ENCODE measurements at regions not wholly inside any gene's neighbourhood (a gene's known extent, or its start where the extent isn't known, plus 50 kb on each side); places are given as distances from the start of the nearest gene placed in this dataset.

GRCh38 chr12:111105294-111105693 lies 184.9 kb upstream of the MYL2 start:
- no peaks in the 10 kb centered on the region for H3K9me3 Mint-ChIP-seq
- ATAC-seq (no peak), DNase-seq (ENCODE audit: low spot score in 2 of 2) (no peak)
- H3K27ac Mint-ChIP-seq, result no peak overlapping the region
- H3K4me1 Mint-ChIP-seq, result no peaks in the 10 kb centered on the region
- H3K36me3 Mint-ChIP-seq, result no peaks in the 10 kb centered on the region
- no peak overlapping the region for H3K4me3 Mint-ChIP-seq

- Mint-ChIP-seq H3K36me3 (no peaks in the 10 kb centered on the region), H3K9me3 (no peaks in the 10 kb centered on the region), H3K4me3 (no peak overlapping the region), H3K4me1 (peaks cover 9% of the 10 kb centered on the region), H3K27ac (no peak overlapping the region)
- no peak for DNase-seq (ENCODE audit: low spot score in 2 of 2)
- ATAC-seq, result no peak
Measured at GRCh38 chr12:111103583-111103982, 183.2 kb upstream of the MYL2 start.

GRCh38 chr12:111102102-111102739 lies 181.8 kb upstream of the MYL2 start:
- no peak for ATAC-seq
- no peaks in the 10 kb centered on the region for H3K36me3 Mint-ChIP-seq
- H3K4me3 Mint-ChIP-seq, result no peak overlapping the region
- H3K27ac Mint-ChIP-seq, result no peak overlapping the region
- H3K4me1 Mint-ChIP-seq, result peaks cover 9% of the 10 kb centered on the region
- DNase-seq (ENCODE audit: low spot score in 2 of 2), result no peak
- no peaks in the 10 kb centered on the region for H3K9me3 Mint-ChIP-seq

GRCh38 chr12:111101003-111101402 lies 180.6 kb upstream of the MYL2 start:
- ATAC-seq, result no peak
- Mint-ChIP-seq H3K4me3 (no peak overlapping the region), H3K9me3 (no peaks in the 10 kb centered on the region), H3K4me1 (peaks cover 9% of the 10 kb centered on the region), H3K36me3 (no peaks in the 10 kb centered on the region), H3K27ac (no peak overlapping the region)
- DNase-seq (ENCODE audit: low spot score in 2 of 2), result no peak

- Mint-ChIP-seq H3K27ac (no peak overlapping the region), H3K9me3 (no peaks in the 10 kb centered on the region), H3K4me3 (no peak overlapping the region), H3K36me3 (no peaks in the 10 kb centered on the region), H3K4me1 (peaks cover 9% of the 10 kb centered on the region)
- DNase-seq (ENCODE audit: low spot score in 2 of 2) (no peak), ATAC-seq (no peak)
Measured at GRCh38 chr12:111100554-111100953, 180.2 kb upstream of the MYL2 start.

GRCh38 chr12:111100003-111100402 lies 179.6 kb upstream of the MYL2 start:
- ATAC-seq, result no peak
- H3K36me3 Mint-ChIP-seq, result no peaks in the 10 kb centered on the region
- peaks cover 9% of the 10 kb centered on the region for H3K4me1 Mint-ChIP-seq
- no peak overlapping the region for H3K27ac Mint-ChIP-seq
- H3K9me3 Mint-ChIP-seq, result no peaks in the 10 kb centered on the region
- H3K4me3 Mint-ChIP-seq, result no peak overlapping the region
- no peak for DNase-seq (ENCODE audit: low spot score in 2 of 2)

- Mint-ChIP-seq H3K4me3 (no peak overlapping the region), H3K9me3 (no peaks in the 10 kb centered on the region), H3K27ac (no peak overlapping the region), H3K36me3 (no peaks in the 10 kb centered on the region), H3K4me1 (peaks cover 9% of the 10 kb centered on the region)
- no peak for ATAC-seq
- no peak for DNase-seq (ENCODE audit: low spot score in 2 of 2)
Measured at GRCh38 chr12:111099186-111099585, 178.8 kb upstream of the MYL2 start.

- Mint-ChIP-seq H3K4me1 (peaks cover 7% of the 10 kb centered on the region), H3K9me3 (no peaks in the 10 kb centered on the region), H3K27ac (no peak overlapping the region), H3K4me3 (no peak overlapping the region), H3K36me3 (no peaks in the 10 kb centered on the region)
- ATAC-seq (no peak), DNase-seq (ENCODE audit: low spot score in 2 of 2) (no peak)
Measured at GRCh38 chr12:111094157-111095010, 174.0 kb upstream of the MYL2 start.

- Mint-ChIP-seq H3K4me3 (no peak overlapping the region), H3K27ac (no peak overlapping the region), H3K36me3 (no peaks in the 10 kb centered on the region), H3K4me1 (no peaks in the 10 kb centered on the region), H3K9me3 (no peaks in the 10 kb centered on the region)
- DNase-seq (ENCODE audit: low spot score in 2 of 2) (no peak), ATAC-seq (no peak)
Measured at GRCh38 chr12:111093428-111094142, 173.2 kb upstream of the MYL2 start.

GRCh38 chr12:111091051-111091450 lies 170.7 kb upstream of the MYL2 start:
- no peaks in the 10 kb centered on the region for H3K9me3 Mint-ChIP-seq
- ATAC-seq (no peak), DNase-seq (ENCODE audit: low spot score in 2 of 2) (no peak)
- H3K4me1 Mint-ChIP-seq, result no peaks in the 10 kb centered on the region
- H3K4me3 Mint-ChIP-seq, result no peak overlapping the region
- H3K36me3 Mint-ChIP-seq, result no peaks in the 10 kb centered on the region
- H3K27ac Mint-ChIP-seq, result no peak overlapping the region

- Mint-ChIP-seq H3K36me3 (no peaks in the 10 kb centered on the region), H3K4me3 (no peak overlapping the region), H3K27ac (no peak overlapping the region), H3K4me1 (no peaks in the 10 kb centered on the region), H3K9me3 (no peaks in the 10 kb centered on the region)
- no peak for ATAC-seq
- no peak for DNase-seq (ENCODE audit: low spot score in 2 of 2)
Measured at GRCh38 chr12:111089616-111090015, 169.2 kb upstream of the MYL2 start.

- DNase-seq (ENCODE audit: low spot score in 2 of 2) (no peak), ATAC-seq (no peak)
- Mint-ChIP-seq H3K9me3 (no peaks in the 10 kb centered on the region), H3K4me1 (no peaks in the 10 kb centered on the region), H3K36me3 (no peaks in the 10 kb centered on the region), H3K27ac (no peak overlapping the region), H3K4me3 (no peak overlapping the region)
Measured at GRCh38 chr12:111088409-111088808, 168.0 kb upstream of the MYL2 start.

GRCh38 chr12:111086947-111087700 lies 166.7 kb upstream of the MYL2 start:
- Mint-ChIP-seq H3K27ac (no peak overlapping the region), H3K36me3 (no peaks in the 10 kb centered on the region), H3K4me1 (peaks cover 5% of the 10 kb centered on the region), H3K4me3 (no peak overlapping the region), H3K9me3 (no peaks in the 10 kb centered on the region)
- ATAC-seq (no peak), DNase-seq (ENCODE audit: low spot score in 2 of 2) (no peak)

- no peaks in the 10 kb centered on the region for H3K36me3 Mint-ChIP-seq
- no peak overlapping the region for H3K27ac Mint-ChIP-seq
Measured at GRCh38 chr12:111085096-111085495, 164.7 kb upstream of the MYL2 start.

GRCh38 chr12:111084605-111085004 lies 164.2 kb upstream of the MYL2 start:
- peaks cover 7% of the 10 kb centered on the region for H3K4me1 Mint-ChIP-seq
- no peak overlapping the region for H3K4me3 Mint-ChIP-seq
- no peaks in the 10 kb centered on the region for H3K9me3 Mint-ChIP-seq
- ATAC-seq, result no peak
- no peak overlapping the region for H3K27ac Mint-ChIP-seq
- DNase-seq (ENCODE audit: low spot score in 2 of 2), result no peak
- H3K36me3 Mint-ChIP-seq, result no peaks in the 10 kb centered on the region

More at GRCh38 chr12:111085096-111085495, 164.7 kb upstream of the MYL2 start:
- H3K9me3 Mint-ChIP-seq, result no peaks in the 10 kb centered on the region
- H3K4me3 Mint-ChIP-seq, result no peak overlapping the region
- ATAC-seq (no peak), DNase-seq (ENCODE audit: low spot score in 2 of 2) (no peak)
- H3K4me1 Mint-ChIP-seq, result peaks cover 7% of the 10 kb centered on the region
